Astrocyte (in vitro differentiated cells and primary cell): ENCODE measurements at regions not wholly inside any gene's neighbourhood (a gene's known extent, or its start where the extent isn't known, plus 50 kb on each side); places are given as distances from the start of the nearest gene placed in this dataset. TPM values are rescaled to one million over a fixed set of nuclear protein-coding genes. Genes with fewer than 3 reads are reported as not detected.

ENCODE experiments used
- microRNA-seq: library from miRNA; unstranded; fragments of <30 nt; microRNA quantifications from one replicate; pipeline ENCODE4 v1.2.0, GENCODE V29; 2020

Small RNA genes lying in the stretch of these regions (microRNA-seq; reads per million reads assigned to microRNA genes)
- not detected for gene MIR6080
